GM23338 (cell line): ENCODE measurements at regions not wholly inside any gene's neighbourhood (a gene's known extent, or its start where the extent isn't known, plus 50 kb on each side); places are given as distances from the start of the nearest gene placed in this dataset.

ENCODE experiments used
- CREB1 ChIP-seq: fragments of 250-450 bp; sonication (Bioruptor Pico); IDR thresholded peaks from 2 replicates; pipeline ENCODE4 v1.5.0; 2020; ENCODE audit warnings: low read depth, mild to moderate bottlenecking, moderate library complexity
- CTCF ChIP-seq, 2 experiments: fragments of 200-600 bp in 1 of 2; sonication (generic) in 1 of 2; conservative IDR thresholded peaks; 2 replicates each; pipeline versions ENCODE4 v1.5.1 to v1.6.1; 2016 to 2017; ENCODE audit warnings: antibody characterized with exemption in 2 of 2, low read depth in 2 of 2, mild to moderate bottlenecking in 2 of 2, moderate library complexity in 1 of 2
- ETS1 ChIP-seq: IDR thresholded peaks from 2 replicates; pipeline ENCODE4 v1.6.1; 2016; ENCODE audit warnings: antibody characterized with exemption
- EZH2 ChIP-seq: fragments of 200-600 bp; sonication (generic); IDR thresholded peaks from one replicate; pipeline ENCODE4 v1.8.0; 2017; ENCODE audit warnings: antibody characterized with exemption, mild to moderate bottlenecking, low read depth; ENCODE audit not compliant: unreplicated experiment
- EZH2phosphoT487 ChIP-seq: fragments of 200-600 bp; sonication (generic); IDR thresholded peaks from one replicate; pipeline ENCODE4 v1.8.1; 2018; ENCODE audit warnings: antibody characterized with exemption; ENCODE audit not compliant: unreplicated experiment
- JUNB ChIP-seq: IDR thresholded peaks from one replicate; pipeline ENCODE4 v1.6.1; 2016; ENCODE audit warnings: antibody characterized with exemption; ENCODE audit not compliant: unreplicated experiment
- NANOG ChIP-seq: IDR thresholded peaks from 2 replicates; pipeline ENCODE4 v1.6.1; 2016; ENCODE audit warnings: antibody characterized with exemption, borderline replicate concordance
- POLR2AphosphoS5 ChIP-seq: IDR thresholded peaks from 2 replicates; pipeline ENCODE4 v1.6.1; 2016; ENCODE audit warnings: antibody characterized with exemption, low read depth
- REST ChIP-seq: IDR thresholded peaks from one replicate; pipeline ENCODE4 v1.6.1; 2018; ENCODE audit warnings: antibody characterized with exemption; ENCODE audit not compliant: unreplicated experiment
- STAT1 ChIP-seq: IDR thresholded peaks from one replicate; pipeline ENCODE4 v1.6.1; 2016; ENCODE audit warnings: antibody characterized with exemption; ENCODE audit not compliant: unreplicated experiment
- ZNF114 ChIP-seq: fragments of 250-450 bp; sonication (Bioruptor Pico); IDR thresholded peaks from 2 replicates; pipeline ENCODE4 v1.5.0; 2020; ENCODE audit warnings: mild to moderate bottlenecking, moderate library complexity
- ZNF331 ChIP-seq: fragments of 250-450 bp; sonication (Bioruptor Pico); IDR thresholded peaks from 2 replicates; pipeline ENCODE4 v1.5.0; 2020; ENCODE audit warnings: low read depth, mild to moderate bottlenecking, moderate library complexity
- ZNF462 ChIP-seq: fragments of 250-450 bp; sonication (Bioruptor Pico); IDR thresholded peaks from 2 replicates; pipeline ENCODE4 v1.5.0; 2020; ENCODE audit warnings: mild to moderate bottlenecking, moderate library complexity

GRCh38 chr13:107881362-107881761 is 334.0 kb downstream of the LIG4 start:
- TF ChIP-seq POLR2AphosphoS5 (no peak), CTCF (conservative IDR thresholded peaks at IDR 0.05; ENCODE audit: low read depth in 2 of 2) (no peak), ZNF331 (CRISPR knock-in tag) (no peak), EZH2 (no peak), CREB1 (no peak), ETS1 (no peak), REST (no peak), JUNB (no peak), STAT1 (no peak), EZH2phosphoT487 (no peak), ZNF114 (CRISPR knock-in tag) (no peak), NANOG (no peak), ZNF462 (CRISPR knock-in tag) (no peak)
